ENCODE measurements at regions not wholly inside any gene's neighbourhood (a gene's known extent, or its start where the extent isn't known, plus 50 kb on each side); places are given as distances from the start of the nearest gene placed in this dataset.
"Not testable (repeated sequence)": the region's sequence is repeated elsewhere in the genome, so short reads cannot be mapped to it uniquely, and the experiment has no call there.

DNA sequence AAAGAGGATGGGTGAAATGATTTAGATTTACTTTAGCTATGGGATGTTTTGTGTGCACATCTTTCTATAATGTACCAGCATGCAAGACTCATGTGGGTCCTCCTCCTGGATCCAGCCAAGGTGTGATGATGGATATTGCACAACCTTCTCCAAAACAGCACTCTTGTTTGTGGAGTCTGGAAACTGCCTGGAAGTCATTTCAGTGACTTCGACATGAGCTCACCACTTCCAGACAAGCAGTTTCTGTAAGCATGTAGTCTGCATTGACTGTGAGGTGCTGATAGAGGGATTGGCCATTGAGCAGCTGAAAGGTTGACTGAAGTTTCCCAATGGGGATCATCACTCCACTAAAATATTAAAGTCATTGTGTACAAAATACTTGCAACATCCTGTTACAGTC lies 154.0 kb downstream of the TRIB2 start:
- no peak for FAIRE-seq
- no peak for DNase-seq (ENCODE audit: insufficient read length, low spot score)

DNA sequence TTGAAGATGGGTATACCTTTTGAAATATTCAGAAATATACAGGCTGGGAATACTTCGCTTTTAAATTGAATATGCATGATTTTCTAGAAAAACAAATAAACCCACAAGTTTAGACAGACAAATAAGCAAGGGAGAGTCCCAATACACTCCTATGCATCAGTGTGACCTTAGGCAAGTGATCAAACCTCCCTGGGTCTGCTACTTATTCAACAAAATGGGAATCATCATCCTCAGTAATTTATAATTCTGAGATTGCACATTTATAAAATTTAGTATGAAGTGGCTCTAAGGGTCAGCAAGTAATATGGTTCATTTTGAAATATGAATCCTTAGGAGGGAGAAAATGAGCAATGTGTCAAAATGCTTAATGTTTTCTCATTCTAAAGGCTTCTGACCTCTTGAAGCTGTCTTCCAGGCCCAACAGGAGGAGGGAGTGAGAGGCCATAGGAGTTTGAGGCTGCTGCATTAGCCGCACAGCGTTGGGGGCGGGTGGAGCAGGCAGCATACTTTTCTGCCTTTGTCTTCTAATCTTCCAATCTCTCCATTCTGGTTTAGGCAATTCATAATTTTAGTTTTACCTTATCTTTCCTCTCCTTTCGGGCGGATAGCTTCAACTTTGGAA lies 155.1 kb downstream of the TRIB2 start:
- FAIRE-seq (no peak), DNase-seq (ENCODE audit: insufficient read length, low spot score) (no peak)

DNA sequence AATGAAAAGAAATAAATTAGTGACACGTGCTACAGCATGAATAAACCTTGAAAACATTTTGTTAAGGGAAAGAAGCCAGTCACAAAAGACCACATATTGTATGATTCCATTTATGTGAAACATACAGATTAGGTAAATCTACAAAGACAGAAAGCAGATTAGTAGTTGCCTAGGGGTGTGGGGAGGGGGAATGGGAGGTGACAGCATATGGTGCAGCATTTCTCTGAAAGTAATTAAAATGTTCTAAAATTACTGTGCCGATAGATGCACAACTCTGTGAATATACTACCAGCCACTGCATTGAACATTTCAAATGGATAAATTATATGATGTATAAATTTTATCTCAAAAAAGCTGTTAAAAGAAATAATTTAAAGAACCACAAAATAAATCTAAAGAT lies 161.0 kb downstream of the TRIB2 start:
- DNase-seq (ENCODE audit: insufficient read length, low spot score) (no peak), FAIRE-seq (no peak)

DNA sequence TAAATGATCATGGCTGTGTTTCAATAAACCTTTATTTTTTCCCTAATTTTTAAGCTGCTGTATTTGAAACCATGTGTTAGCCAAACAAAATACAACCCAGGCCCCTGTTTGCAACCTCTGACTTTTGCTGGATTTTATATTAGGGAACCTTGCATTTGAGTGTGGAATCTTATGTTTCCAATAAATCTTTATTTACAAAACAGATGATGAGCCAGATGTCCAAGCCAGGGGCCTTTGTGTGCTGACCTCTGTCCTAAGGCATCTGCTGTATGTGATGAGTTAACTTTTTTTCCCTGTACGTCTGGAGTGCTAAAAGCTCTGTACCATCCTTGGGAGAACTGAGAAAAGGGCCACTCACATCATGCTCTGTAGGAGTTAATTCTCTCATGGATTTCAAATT lies 162.9 kb downstream of the TRIB2 start:
- DNase-seq (ENCODE audit: insufficient read length, low spot score): no peak
- no peak for FAIRE-seq

DNA sequence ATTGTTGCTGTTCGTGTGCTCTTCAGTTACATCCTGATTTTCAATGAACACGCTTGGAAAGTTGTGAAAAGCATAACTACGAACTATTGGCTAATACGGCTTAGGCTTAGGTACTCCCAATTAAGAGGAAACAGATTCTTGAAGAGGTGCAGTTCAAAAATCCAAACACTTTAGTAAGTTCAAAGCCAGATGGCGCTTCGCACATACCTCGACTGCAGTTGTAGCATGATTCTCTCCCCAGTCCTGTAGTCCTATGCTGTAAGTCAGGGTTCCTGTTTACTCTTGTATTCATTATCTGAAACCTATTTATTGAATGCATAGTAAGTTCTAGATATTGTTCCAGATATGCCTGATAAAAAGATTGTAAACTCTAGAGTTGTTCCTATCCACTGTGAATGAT lies 165.2 kb downstream of the TRIB2 start:
- DNase-seq (ENCODE audit: insufficient read length, low spot score) (no peak), FAIRE-seq (no peak)

DNA sequence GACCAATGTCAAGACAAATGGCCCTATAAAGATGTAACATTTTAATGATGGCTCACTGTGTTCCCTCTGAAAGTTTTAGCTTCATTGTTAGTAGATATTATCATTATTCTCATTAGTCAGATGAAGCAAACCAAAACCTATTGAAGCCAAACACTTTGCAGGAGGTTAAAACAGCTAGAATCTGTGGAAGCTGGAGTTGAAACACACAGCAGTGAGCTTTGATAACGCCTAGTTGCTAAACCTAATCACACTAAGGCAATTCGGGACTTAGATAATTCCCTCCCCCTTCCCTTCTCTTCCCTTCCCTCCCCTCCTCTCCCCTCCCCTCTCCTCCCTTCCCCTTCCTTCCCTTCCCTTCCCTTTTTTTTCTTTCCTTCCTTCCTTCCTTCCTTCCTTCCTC lies 165.7 kb downstream of the TRIB2 start:
- FAIRE-seq (no peak), DNase-seq (ENCODE audit: insufficient read length, low spot score) (no peak)

DNA sequence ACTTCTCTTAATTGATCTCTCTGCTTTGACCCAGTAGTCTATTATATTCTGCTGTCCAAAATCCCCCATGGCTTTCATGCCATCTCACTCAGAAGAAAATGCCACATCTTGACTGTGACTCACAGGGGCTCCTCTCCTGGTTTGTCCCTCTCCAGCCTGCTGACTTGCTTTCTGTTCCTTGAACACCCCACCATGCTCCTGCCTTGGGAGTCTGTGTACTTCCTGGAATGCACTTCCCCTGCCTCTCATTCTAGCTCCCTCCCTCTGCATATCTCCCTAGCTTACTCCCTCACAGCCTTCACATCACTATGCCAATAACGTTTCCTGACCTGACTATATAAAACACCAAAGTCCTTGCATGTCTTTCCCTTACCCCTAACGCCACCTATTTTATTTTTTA lies 167.2 kb downstream of the TRIB2 start:
- DNase-seq (ENCODE audit: insufficient read length, low spot score) (no peak), FAIRE-seq (no peak)

DNA sequence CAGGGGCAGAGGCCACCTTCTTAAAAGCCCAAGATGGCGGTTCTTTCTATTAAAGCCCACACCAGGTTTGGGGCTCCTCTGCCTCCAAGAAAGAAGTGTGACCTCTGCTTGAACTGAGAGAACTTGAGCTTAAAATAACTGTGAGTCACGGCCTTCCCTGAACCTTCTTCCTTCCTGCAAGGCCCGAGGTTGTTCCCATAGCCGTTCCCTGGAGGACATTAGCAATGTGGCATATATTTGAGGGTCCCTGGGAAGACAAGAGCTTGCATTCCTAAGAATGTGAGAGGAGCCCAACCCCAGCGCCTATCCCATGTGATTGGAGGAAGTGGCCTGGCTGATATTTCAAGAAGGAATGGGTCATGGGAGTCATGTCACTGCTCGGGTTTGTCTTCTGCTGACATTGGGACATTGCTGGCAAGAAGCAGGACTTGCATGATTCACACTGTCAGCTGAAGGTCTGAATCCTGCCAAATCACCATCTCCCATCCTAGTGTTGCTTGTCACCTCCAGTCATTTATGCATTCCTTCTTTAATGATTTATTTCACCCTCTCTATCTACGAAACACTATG lies 168.1 kb downstream of the TRIB2 start:
- DNase-seq (ENCODE audit: insufficient read length, low spot score) (peak; percentile 40), FAIRE-seq (peak; percentile 80)

DNA sequence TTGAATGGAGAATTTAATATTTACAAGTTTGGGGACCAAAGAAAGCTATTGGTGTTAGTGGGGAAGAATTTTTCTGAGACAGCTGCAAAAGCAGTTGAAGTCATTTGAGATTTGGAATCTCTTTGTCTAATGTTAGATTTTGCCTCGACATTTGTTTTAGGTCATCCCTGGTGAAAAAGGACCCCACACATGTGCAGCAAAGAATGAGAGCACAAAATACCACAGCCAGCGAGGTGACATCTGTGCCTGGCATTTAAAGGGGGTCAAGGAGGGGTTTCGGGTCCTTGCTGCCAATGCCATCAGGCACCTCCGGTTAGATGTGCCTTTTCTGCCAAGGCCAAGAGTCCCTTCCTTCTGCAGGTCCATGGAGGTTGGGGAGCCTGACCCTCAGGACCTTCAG lies 173.3 kb downstream of the TRIB2 start:
- no peak for DNase-seq (ENCODE audit: insufficient read length, low spot score)
- FAIRE-seq: no peak

DNA sequence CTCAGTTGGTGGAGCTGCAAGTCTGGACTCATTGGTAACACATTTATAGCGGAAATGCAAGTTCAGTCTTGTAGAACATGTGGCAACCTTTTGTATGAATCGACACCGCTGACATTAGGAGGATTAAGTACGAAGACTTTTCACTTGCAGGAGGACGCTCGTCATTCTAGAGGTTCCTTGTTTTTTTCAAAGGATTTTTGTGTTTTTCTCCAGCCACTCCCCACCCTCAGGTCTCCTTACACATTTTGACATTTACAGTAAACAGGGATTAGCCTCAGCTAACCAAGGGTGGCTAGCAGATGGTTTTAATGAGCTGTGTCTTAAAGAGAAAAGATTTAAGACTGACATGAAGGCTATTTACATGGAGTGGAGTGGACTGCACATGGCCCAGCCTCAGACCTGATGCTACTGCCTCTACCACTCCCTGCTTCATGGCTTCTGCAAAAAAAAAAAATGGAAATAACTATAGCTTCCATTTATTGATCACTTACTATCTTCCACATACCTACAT lies 173.8 kb downstream of the TRIB2 start:
- DNase-seq (ENCODE audit: insufficient read length, low spot score) (no peak), FAIRE-seq (no peak)

DNA sequence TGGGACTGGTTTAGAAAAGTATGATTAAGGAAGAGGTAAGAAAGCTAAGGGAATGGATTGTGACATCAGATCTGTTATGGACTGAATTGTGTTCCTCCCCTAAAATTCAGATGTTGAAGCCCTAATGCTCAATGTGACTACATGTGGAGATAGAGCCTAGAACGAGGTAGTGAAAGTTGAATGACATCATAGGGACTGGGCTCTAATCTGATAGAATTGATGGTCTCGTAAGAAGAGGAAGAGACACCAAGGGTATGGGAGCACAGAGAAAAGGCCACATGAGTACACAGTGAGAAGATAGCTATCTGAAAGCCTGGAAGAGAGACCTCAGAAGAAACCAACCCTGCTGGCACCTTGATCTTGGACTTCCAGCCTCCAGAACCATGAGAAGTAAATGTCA lies 178.3 kb downstream of the TRIB2 start:
- DNase-seq (ENCODE audit: insufficient read length, low spot score): no peak
- no peak for FAIRE-seq

DNA sequence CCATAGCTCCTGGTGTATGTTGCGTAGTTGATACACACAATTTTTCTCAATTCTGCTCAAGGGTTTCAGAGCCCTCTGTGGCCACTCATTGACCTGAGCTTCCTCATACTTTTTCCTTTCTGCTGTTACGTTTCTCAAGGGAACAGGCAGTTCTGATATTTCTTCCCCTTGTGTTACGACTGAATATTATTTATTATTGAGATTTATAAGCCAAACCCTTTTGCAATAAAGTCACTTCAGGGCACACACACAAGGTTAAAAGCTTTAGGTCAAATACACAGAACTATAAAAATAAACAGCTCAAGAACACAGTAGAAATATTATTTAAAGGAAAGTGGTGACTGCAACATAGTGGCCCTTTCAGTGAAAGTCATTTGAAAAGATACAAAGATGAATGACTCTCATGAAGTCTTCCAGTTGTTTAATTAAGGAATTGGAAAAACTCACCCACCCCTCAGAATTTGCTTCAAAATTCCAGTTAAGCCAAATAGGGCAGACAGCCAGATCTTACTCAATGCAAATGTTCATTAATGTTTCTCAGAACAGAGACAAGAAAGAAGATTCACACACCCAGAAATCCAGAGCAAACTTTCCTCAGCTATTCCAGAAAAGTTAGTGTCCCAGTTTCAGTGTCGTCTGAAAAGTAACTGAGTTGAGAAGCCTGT lies 179.7 kb downstream of the TRIB2 start:
- no peak for FAIRE-seq
- DNase-seq (ENCODE audit: insufficient read length, low spot score): no peak

DNA sequence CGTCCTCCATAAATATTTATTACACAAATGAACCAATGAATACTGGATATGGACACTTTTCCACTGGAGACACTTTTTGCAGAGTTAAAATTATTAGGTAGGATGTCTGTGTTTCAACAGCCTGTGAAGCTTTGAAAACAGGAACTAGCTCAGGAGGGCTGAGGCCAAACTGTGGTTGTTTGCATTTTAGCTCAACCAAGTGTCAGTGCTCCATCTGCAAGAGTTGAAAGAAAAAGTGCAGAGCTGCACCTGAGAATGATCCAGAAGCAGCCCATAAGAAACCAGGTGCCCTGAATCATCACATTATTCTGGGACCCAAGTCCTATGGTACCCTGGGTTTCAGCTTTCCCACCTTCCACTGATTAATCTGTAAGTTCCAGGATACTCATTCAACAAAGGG lies 180.4 kb downstream of the TRIB2 start:
- FAIRE-seq (no peak), DNase-seq (ENCODE audit: insufficient read length, low spot score) (no peak)

DNA sequence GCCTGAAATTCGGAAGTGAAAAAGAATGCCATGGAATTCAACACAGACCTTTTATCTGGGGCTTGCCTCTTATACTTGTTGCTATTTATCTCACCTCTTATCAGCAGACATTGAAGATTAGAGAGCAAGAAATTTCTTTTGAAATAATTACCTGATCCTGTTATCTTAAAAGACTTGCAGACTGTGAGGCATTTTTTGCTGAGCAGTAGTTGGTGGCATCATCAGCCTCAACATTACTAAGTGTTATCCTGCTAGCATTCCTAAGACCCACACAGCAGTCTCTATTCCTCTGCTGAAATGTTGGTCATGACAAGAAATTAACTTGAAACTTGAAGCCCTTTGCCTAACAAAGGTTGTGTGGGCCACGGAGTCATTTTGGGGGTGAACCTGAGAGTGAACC lies 186.5 kb downstream of the TRIB2 start:
- FAIRE-seq: no peak
- no peak for DNase-seq (ENCODE audit: insufficient read length, low spot score)

DNA sequence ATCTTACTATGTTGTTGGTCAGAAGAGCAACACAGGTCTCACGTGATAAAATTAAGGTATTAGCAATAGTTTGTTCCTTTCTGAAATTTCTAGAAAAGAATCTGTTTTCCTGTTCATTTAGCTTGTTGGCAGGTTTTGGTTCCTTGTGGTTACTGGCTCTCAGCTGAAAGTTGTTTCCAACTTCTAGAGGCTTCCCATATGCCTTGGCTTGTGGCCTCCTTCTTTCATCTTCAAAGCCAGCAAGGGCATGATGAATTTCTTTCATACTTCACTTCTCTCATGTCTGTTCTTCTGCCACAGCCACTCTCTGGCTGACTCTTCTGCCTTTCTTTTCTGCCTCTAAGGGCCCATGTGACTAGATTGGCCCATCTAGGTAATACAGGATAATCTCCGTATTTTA lies 193.7 kb downstream of the TRIB2 start:
- FAIRE-seq (no peak), DNase-seq (ENCODE audit: insufficient read length, low spot score) (no peak)

DNA sequence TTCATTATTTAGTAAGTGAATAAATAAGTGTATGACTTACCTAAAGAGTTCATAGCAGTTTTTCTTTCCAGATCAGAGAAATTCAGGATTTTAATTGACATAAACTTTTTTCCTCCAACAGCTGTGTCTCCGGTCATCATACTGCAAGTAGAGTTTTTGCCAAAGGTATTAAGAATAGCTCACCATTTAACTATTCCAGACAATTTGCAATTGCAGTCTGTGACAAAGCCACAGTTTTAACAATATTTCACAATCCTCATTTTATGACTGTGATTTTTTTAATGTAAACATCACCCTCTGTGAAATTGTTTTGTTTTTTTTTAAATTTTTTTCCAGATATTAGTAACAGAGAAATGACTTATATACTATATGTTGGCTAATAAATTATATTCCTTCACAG lies 199.1 kb downstream of the TRIB2 start:
- DNase-seq (ENCODE audit: insufficient read length, low spot score): no peak
- FAIRE-seq: no peak

DNA sequence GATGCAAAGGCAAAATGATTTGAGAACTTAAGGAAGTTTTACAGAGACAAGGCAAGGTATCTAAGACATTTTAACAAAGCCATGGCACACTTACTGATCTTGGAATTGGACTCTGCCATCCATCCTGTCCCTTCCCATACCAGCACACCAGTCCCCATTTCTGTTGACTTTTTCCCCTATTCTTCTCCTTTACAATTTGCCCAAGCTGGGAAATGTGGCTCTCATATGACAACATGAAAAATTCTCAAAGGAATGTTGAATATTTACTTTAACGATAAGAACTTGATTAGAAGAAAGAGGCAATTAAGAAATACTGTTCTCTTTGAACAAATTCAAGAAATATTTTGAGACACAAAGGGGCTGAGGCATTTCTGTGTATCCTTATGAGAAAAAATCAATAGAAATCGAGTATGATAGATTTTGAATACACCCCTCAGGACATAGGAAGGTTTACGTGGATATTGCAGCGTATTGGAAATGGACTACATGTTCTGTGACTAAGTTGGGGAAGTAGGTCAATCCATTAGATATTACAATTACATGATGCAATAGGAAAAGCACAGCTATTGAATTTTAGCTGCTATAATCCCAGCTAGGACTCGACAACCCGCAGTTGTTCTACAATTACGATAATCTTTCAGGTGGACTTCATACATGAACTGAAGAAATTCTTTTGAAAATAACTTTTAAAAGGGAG lies 201.6 kb downstream of the TRIB2 start:
- no peak for DNase-seq (ENCODE audit: insufficient read length, low spot score)
- no peak for FAIRE-seq

DNA sequence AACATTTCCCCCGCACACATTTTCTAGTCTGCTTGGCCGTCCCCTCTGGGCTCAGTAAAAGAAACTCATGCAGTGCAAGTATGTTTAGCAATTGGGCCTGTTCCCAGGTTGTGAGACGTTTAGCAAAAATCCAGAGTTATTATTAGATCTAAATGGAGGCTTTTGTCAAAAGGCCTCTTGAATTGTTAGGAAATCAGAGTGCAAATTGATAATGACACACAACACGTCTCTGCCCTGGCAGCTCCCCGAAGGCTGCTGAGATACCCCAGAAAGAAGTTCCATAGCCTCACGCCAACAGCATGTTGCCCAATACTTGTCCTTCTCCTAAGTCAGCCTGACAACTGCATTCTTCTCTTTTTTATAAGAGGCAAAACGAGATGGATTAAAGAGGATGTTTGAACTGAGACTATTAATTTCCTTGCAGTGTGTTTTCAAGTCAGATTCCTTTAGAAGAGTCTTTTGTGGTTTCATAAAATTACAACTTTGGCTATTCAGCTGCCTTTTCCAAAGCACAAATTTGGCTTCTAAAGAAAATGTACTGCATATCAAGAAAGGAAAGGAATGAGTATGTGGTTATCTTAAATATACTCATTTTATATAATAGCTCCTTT lies 202.2 kb downstream of the TRIB2 start:
- no peak for DNase-seq (ENCODE audit: insufficient read length, low spot score)
- FAIRE-seq: no peak

DNA sequence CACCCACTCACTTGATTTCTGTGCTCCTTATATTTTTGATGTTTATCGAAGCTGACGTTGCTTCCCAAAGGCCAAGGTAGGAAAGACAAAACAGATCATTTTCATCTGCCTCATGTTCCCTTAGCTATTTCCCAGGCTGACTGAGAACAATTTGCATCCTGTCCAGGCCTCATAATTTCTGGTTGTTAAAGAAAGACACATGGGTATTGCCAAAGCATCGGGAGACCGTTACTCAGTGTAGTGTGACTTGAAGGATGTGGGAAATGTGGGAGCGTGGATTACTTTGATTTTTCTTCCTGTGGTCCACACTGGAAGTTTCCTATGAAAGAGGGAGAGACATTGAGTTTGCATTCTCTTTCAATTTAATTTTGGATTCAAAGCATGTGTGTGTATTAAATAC lies 204.6 kb downstream of the TRIB2 start:
- FAIRE-seq (no peak), DNase-seq (ENCODE audit: insufficient read length, low spot score) (no peak)

DNA sequence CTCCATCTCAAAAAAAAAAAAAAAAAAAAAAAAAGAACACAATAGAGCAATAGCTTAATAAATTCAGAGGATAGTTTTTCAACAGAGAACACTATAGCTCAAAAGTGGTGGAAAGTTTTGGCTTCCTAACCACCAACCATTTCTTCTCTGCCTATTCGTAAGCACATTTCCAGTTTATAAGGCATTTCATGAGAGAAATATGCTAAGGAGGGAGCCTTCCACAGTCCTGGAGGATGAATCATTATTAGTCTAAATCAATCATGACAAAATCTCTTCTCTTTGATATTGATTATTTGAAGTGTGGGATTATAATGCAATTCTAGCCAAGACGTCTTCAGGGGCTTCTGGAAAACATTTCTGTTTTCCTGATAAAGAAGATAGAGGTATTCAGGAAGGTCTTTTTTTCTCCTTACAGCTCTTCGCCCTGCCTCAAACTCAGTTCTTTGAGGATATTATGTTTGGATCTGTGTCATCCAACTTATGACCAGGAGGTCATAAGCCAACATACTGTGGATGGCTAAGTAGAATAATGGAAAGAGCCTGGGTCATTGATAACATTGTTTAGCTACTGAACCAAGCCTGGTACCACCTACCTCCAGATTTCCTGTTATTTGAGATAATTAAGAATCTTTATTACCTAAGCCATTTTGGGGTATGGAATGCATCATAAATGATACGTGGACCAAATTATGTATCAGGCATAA lies 207.3 kb downstream of the TRIB2 start:
- FAIRE-seq (no peak), DNase-seq (ENCODE audit: insufficient read length, low spot score) (peak; percentile 22)

DNA sequence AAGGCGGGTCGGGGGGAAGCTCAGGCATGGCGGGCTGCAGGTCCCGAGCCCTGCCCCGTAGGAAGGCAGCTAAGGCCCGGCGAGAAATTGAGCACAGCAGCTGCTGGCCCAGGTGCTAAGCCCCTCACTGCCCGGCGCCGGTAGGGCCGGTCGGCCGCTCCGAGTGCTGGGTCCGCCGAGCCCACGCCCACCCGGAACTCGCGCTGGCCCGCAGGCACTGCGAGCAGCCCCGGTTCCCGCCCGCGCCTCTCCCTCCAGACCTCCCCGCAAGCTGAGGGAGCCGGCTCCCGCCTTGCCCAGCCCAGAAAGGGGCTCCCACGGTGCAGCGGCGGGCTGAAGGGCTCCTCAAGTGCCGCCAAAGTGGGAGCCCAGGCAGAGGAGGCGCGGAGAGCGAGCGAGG lies 209.9 kb downstream of the TRIB2 start:
- not testable (repeated sequence) for FAIRE-seq; DNase-seq (ENCODE audit: insufficient read length, low spot score)

All from HTR-8/SVneo (cell line).